ENCODE measurements at regions not wholly inside any gene's neighbourhood (a gene's known extent, or its start where the extent isn't known, plus 50 kb on each side); places are given as distances from the start of the nearest gene placed in this dataset.

DNA sequence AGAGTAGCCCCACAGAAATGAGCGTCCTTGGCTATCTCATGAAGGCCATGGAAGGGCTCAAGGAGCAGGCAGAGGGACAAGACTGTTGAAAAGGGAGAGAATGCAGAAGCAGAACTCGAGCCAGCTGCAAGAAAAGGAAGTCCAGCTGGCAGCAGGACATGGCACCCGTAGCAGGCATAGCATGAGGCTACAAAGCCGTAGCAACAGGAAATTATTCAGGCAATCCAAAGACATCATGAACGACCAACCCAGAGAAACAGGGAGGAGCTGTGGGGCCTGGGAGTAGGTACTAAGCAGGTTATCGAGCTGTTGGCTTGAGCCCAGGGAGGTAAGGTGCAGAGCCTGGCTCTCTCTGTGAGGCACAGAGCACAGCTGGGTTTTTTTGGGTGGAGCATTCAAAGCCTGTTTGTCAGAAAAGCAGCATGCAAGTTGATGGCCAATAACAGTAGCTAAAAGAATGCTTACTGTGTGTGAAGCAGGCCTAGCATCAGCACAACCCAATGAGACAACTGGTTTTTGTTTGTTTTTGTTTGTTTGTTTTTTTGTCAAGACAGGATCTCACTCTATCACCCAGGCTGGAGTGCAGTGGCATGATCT lies 144.0 kb upstream of the SMAD3 start:
- TF ChIP-seq, protein P1, sequence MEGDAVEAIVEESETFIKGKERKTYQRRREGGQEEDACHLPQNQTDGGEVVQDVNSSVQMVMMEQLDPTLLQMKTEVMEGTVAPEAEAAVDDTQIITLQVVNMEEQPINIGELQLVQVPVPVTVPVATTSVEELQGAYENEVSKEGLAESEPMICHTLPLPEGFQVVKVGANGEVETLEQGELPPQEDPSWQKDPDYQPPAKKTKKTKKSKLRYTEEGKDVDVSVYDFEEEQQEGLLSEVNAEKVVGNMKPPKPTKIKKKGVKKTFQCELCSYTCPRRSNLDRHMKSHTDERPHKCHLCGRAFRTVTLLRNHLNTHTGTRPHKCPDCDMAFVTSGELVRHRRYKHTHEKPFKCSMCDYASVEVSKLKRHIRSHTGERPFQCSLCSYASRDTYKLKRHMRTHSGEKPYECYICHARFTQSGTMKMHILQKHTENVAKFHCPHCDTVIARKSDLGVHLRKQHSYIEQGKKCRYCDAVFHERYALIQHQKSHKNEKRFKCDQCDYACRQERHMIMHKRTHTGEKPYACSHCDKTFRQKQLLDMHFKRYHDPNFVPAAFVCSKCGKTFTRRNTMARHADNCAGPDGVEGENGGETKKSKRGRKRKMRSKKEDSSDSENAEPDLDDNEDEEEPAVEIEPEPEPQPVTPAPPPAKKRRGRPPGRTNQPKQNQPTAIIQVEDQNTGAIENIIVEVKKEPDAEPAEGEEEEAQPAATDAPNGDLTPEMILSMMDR (IDR thresholded peaks at IDR 0.05) = no peak
- TF ChIP-seq EP300 (IDR thresholded peaks at IDR 0.05) (no peak), POLR2AphosphoS5 (IDR thresholded peaks at IDR 0.05) (no peak), POLR2A (IDR thresholded peaks at IDR 0.05) (no peak)

Measured in upper lobe of left lung (tissue), 4 donors.